Stimulated activated CD4-positive, alpha-beta T cell treated with anti-CD3 and anti-CD28 coated beads, Interleukin-4, amount 100 ng/mL, for 1 hour (primary cell): ENCODE measurements at regions not wholly inside any gene's neighbourhood (a gene's known extent, or its start where the extent isn't known, plus 50 kb on each side); places are given as distances from the start of the nearest gene placed in this dataset.
"Not testable (repeated sequence)": the region's sequence is repeated elsewhere in the genome, so short reads cannot be mapped to it uniquely, and the experiment has no call there.

Experiments used
- DNase-seq: peaks from one replicate; pipeline ENCODE4 v3.0.0-alpha.2; 2020

DNA sequence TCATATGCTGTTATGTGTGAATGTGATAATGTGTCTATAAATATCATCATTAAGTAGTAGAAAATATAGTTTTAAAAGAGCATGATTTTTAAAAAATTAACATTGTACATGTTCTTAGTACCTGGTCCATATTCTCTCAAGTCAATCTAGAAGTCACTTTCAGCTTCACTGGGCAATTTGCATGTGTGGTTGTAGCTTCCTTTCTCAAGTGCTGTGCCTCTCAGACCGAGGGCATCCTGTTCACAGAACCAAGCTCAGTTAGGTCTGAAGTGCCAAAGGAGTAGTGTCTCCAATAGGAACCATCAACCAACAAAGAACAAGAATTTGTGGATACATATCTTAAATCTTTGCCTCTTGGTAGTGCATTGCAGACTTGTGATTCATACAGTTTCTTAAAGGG lies 541.8 kb upstream of the SLC10A2 start:
- no peak for DNase-seq

DNA sequence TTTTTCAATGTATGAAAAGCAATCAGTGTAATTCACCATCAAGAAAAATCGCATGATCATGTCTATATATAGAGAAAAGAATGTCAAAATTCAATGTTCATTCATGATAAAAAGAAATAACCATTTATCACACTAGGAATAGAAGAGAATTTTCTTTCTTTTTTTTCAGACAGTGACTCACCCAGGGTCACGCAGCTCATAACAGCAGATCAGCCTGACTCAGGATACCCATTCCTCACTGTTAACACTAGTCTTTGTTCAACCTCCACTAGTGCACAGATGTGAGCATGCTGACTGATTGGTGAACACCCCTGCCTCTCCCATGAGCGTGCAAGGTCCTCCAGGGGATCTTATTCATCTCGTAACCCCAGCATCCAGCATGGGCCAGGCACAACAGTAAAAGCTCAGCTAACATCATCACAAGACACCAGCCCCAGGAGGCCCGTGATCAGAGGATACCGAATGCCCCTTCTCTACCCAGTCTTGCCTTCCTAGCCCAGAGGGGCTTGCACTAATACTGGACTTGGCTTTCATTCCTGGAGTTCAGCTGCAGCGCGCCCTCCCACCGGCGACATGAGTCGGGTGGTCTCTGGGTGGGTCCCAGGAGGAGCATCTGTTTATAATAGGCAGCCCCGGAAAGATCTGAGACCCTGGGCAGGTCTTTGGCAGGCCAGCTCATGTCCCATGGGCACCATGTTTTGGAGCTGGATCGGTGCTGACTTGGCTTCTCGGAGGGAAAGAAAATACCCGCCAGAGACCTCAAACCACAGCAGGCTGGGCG lies 539.5 kb upstream of the SLC10A2 start:
- DNase-seq: no peak

GRCh38 chr13:103599870-103600269 lies 533.7 kb upstream of the SLC10A2 start:
- DNase-seq: not testable (repeated sequence)

DNA sequence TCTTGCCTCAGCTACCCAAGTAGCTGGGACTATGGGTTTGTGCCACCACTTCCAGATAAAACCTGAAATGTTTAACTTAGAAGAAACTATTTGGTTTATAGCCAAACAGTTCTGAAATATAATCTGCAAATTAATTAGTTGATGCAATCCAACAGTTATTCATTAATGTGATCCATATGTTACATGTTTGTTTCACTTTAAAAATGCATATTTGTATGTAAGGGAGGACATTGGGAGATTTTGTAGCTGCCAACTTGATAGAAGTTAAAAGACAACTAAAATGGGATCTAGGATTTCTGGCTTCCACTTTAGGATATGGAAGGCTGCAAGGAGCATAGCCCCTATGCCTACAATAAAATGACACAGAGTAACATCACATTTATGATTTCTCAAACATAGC lies 532.5 kb upstream of the SLC10A2 start:
- no peak for DNase-seq

- no peak for DNase-seq
Measured at GRCh38 chr13:103573446-103573845, 507.2 kb upstream of the SLC10A2 start.

DNA sequence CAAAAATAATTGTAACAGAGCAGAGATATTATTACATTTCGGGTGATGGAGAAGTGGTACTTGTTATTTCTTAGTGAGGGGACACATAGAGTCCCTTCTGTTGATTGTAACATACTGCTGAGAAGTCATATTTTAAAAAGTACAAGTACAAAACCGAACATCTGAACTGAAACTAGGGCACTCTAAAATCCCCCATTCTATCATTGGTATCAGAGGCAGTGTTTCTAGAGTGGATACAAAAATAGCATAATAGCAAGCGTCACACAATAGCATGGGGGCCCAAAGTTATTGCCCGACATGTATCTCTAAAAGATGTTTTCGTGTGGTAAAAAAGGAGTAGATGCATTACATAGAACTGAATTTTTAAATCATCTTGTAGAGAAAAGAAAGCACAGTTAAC lies 502.1 kb upstream of the SLC10A2 start:
- no peak for DNase-seq

GRCh38 chr13:103557878-103558277 lies 491.7 kb upstream of the SLC10A2 start:
- DNase-seq: no peak

DNA sequence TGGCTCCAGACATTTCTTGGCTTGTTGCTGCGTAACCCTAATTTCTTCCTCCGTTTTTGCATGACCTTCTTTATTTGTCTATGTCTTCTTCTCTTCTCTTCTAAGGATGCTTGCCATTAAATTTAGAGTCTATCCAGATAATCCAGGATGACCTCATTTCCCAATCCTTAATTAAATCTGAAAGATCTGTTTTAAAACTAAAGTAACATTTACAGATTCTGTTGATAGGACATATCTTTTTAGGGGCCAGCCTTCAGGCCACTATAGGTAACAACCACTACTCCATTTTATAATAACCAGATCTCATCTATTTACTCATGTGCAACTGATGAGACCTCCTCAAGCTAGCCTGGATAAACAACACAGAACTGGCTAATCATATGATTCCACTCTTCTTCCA lies 490.5 kb upstream of the SLC10A2 start:
- DNase-seq: no peak

DNA sequence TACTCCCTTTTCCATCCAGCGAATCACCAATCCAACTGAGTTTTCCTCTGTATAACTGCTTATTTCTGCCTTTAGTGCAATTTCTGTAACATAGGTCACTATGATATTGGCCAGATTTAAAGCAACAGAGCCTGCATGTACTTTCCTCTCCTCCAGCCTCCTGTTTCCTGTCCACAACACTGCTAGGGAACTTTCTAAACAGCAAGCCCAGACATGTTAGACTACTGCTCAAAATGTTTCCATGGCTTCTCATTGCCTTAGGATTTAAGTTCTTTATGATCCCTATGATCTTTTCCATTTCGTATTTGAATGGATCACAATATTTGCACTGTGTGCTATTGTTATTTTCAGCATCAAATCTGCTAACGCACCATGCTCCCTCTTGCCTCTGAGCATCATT lies 481.7 kb upstream of the SLC10A2 start:
- no peak for DNase-seq

- DNase-seq: no peak
Measured at GRCh38 chr13:103546271-103546670, 480.1 kb upstream of the SLC10A2 start.

DNA sequence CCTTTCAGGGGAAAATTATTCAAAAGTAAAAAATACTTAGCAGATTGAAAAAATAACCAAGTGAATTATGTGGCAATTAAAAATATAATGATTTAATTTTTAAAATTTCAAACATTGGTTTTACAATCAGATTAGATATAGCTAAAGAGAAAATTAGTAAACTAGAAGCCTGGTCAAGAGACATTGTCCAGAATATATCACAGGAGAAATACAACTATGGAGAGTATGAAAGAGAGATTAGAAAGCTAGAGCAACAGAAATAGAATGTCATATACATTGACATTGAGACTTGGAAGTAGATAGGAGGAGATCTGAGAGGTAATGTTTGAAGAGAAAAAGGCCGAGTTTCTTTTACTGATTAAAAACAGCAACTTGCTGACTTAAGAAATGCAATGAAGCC lies 476.4 kb upstream of the SLC10A2 start:
- no peak for DNase-seq

DNA sequence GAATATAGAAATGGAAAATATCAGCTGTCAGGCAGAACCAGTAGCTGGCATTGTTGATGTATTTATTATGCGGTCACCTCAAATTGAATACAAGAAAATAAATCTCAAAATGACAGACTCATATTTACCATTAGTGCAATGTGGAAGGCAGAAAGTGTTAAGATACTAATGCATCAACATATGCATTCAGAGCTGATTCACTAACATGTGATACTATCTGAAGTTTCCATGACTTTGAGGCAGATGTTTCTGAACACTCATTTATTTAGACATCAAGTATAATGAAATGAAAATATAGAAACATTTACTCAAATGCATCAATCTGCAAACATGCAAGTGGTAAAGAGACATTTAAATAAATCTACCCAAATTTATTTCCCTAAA lies 474.2 kb upstream of the SLC10A2 start:
- DNase-seq: no peak

- no peak for DNase-seq
Measured at GRCh38 chr13:103539721-103540381, 473.6 kb upstream of the SLC10A2 start.

- DNase-seq: no peak
Measured at GRCh38 chr13:103539265-103539664, 473.0 kb upstream of the SLC10A2 start.

DNA sequence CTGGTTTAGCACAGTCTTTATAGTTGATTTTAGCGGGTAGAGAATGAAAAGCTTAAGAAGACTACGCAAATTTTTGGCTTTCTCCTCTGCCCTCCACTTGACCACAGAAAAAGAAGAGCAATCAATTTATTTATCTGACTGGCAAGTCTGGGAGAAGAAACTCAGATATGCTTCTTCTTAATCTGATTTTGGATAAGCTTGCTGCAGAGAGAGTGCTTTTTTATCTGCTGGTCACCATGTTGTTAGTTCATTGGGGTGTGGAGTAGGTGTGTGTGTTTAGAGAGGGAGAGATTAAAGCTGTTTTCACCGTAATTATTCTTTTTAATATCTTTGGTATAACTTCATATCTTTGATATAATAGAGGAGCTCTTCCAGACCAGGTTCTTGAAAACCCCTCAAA lies 471.4 kb upstream of the SLC10A2 start:
- no peak for DNase-seq

GRCh38 chr13:103531278-103531677 lies 465.1 kb upstream of the SLC10A2 start:
- DNase-seq: no peak

DNA sequence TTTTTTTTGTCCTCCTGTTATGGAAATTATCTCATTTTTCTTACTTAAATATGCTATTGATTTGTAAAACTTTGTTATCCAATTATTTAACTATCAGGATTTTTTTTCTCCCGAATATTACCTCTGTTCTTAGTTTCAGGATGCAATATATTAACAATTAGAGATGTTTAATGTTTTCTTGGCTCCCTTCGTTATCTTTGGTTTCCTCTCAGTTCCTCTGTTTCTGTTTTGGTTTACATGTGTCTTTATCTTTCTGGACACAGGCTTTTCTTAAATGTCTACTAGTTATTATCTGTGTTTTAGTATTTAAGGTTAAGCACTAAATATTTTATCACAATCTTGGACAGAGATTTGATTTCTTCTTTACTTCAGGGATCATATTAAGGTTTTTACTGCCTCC lies 462.2 kb upstream of the SLC10A2 start:
- no peak for DNase-seq

- no peak for DNase-seq
Measured at GRCh38 chr13:103525530-103525929, 459.3 kb upstream of the SLC10A2 start.

- no peak for DNase-seq
Measured at GRCh38 chr13:103523858-103524257, 457.6 kb upstream of the SLC10A2 start.

DNA sequence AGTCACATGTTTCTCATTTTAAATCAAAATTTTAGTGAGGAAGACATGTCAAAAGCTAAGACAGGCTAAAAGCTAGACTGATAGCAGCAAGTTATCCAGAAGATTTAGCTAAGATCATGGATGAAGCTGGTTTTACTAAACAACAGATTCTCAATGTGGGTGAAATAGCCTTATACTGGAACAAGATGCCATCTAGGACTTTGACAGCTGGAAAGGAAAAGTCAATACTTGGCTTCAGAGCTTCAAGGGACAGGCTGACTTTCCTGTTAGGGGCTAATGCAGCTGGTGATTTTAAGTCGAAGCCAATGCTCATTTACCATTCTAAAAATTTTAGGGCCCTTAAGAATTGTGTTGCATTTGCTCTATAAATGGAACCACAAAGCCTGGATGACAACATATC lies 455.3 kb upstream of the SLC10A2 start:
- DNase-seq: no peak

GRCh38 chr13:103517768-103518102 lies 451.5 kb upstream of the SLC10A2 start:
- DNase-seq: no peak

DNA sequence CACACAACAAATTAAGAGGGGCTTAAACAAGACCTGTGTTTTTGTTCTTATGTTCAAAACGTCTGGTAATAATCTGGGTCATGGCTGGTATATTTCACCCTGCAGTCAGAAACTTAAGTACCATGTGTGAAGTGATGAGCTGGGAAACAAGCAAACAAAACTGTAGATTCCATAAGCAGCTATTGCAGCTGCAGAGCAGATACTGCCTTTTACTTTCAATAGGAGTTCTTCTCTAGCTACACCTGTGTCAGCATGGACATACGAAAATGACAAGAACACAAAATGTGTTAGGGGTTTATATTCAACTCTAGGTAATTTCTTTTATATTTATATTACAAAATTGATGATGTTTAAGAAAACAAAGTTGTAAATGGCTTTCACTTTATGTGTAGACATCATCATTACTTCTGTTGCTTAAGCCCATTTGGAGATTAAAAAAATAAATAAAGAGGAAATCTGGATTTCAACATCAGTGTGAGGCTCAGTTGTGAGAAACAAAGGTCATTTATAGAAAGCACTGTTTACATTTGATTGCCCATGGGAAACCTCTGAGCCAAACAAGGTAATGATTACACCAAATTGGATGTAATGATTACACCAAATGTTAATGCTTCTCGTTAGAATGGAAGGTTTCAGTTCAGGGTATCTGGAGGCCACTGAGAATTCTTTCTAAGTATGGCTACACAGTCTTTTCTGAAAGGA lies 451.0 kb upstream of the SLC10A2 start:
- DNase-seq: no peak

DNA sequence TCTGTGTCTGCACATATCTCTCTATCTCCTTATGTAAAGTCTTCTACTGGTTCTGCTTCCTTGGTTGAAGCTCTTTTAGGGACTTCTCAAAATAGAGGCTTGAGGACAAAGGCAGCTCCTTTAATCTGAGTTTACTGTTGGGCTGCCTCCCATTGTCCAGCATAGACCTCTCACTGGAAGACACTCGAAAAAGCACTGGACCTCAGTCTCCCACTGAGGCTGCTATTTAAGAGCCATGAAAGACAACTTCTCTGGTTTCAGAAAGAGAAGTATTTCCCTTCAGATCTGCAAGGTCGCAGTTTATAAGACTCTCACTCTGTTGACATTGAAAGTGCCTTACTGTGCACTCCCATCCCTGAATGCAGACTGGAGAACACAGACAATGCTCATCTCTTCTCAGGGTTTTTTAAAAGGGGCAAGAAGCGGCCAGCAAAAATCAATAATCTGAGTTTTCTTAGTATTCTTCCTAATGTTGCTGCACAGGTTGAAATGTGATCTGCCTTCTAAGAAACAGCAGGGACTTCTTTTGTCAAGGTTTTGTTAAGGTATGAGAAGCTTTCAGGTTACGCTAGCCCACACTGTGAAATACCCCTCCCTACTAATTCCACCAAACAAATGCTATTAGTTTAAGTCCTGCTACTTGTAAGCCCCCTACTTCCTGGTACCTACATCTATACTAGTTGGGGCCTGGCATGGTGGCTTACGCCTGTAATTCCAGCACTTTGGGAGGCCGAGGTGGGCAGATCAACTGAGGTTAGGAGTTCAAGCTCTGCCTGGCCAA lies 450.0 kb upstream of the SLC10A2 start:
- no peak for DNase-seq

GRCh38 chr13:103515410-103515809 lies 449.2 kb upstream of the SLC10A2 start:
- DNase-seq: no peak
